Ovary (tissue), 3 donors: ENCODE measurements at regions not wholly inside any gene's neighbourhood (a gene's known extent, or its start where the extent isn't known, plus 50 kb on each side); places are given as distances from the start of the nearest gene placed in this dataset.

Experiments
- EP300 ChIP-seq: sonication (generic); formaldehyde crosslinking; IDR thresholded peaks from one replicate; pipeline ENCODE4 v1.6.1; 2017; ENCODE audit warnings: antibody characterized with exemption
- TF ChIP-seq, protein P1 (sequence below), 3 donors: fragments of 450-650 bp in 2 of 3; fragments of 200-600 bp in 1 of 3; IDR thresholded peaks; one replicate each; pipeline versions ENCODE4 v1.5.1 to v1.8.0; 2016 to 2022; ENCODE audit warnings: antibody characterized with exemption in 3 of 3, mild to moderate bottlenecking in 1 of 3
- donor health status: DM: no; HTN: no; CAD: no.

DNA sequence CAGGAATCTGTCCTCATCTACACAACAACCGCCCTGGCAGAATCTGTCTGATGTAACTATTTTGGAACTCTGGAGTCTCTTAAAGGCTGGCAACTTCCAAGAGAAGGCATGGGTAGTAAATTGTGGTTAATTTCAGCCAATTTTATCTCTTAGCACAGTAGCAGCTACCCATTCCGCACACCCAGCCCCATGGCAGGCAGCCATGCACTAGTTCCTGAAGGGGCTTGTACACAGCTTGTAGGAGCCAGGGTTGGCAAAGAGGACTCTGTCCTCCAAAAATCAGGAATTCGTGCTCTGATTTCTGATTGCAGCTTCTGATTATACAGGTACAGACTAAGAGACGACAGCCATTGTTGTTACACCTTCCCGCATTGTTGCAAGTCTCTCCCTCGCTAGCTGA, 155.9 kb downstream of the RNF144B start:
- no peak for TF ChIP-seq EP300
- TF ChIP-seq, protein P1, sequence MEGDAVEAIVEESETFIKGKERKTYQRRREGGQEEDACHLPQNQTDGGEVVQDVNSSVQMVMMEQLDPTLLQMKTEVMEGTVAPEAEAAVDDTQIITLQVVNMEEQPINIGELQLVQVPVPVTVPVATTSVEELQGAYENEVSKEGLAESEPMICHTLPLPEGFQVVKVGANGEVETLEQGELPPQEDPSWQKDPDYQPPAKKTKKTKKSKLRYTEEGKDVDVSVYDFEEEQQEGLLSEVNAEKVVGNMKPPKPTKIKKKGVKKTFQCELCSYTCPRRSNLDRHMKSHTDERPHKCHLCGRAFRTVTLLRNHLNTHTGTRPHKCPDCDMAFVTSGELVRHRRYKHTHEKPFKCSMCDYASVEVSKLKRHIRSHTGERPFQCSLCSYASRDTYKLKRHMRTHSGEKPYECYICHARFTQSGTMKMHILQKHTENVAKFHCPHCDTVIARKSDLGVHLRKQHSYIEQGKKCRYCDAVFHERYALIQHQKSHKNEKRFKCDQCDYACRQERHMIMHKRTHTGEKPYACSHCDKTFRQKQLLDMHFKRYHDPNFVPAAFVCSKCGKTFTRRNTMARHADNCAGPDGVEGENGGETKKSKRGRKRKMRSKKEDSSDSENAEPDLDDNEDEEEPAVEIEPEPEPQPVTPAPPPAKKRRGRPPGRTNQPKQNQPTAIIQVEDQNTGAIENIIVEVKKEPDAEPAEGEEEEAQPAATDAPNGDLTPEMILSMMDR (IDR thresholded peaks at IDR 0.05), result no peak
